ENCODE measurements at regions not wholly inside any gene's neighbourhood (a gene's known extent, or its start where the extent isn't known, plus 50 kb on each side); places are given as distances from the start of the nearest gene placed in this dataset.
"Not testable (repeated sequence)": the region's sequence is repeated elsewhere in the genome, so short reads cannot be mapped to it uniquely, and the experiment has no call there.

- no peaks in the 10 kb centered on the region for H3K4me1 ChIP-seq (ENCODE audit: insufficient read depth, low read length, severe bottlenecking)
- H3K79me2 ChIP-seq (ENCODE audit: insufficient read depth, low read length): no peaks in the 10 kb centered on the region
- no peaks in the 10 kb centered on the region for H3F3A ChIP-seq (ENCODE audit: insufficient read depth, low read length)
- no peaks in the 10 kb centered on the region for H3K27me3 ChIP-seq (ENCODE audit: insufficient read depth, low read length)
- no peak overlapping the region for H2AFZ ChIP-seq (ENCODE audit: low read length)
- H3K9me3 ChIP-seq (ENCODE audit: low read length): no peaks in the 10 kb centered on the region
- H4K20me1 ChIP-seq (ENCODE audit: insufficient read depth, low read length): no peaks in the 10 kb centered on the region
- H3K4me2 ChIP-seq (ENCODE audit: low read length): no peak overlapping the region
- H3K9me2 ChIP-seq (ENCODE audit: low read depth, low read length): no peaks in the 10 kb centered on the region
- no peak overlapping the region for H3K4me3 ChIP-seq (ENCODE audit: low read depth, low read length, poor library complexity, severe bottlenecking)
- no peak overlapping the region for H3K9ac ChIP-seq (ENCODE audit: low read length)
- no peak overlapping the region for H3K27ac ChIP-seq (ENCODE audit: low read depth, low read length, poor library complexity, severe bottlenecking)
- no peak for TF ChIP-seq CTCF (IDR thresholded peaks at IDR 0.05; ENCODE audit: low read length)
- no peak for TF ChIP-seq EZH2 (IDR thresholded peaks at IDR 0.05; ENCODE audit: borderline replicate concordance, low read length)
- H3K36me3 ChIP-seq (ENCODE audit: insufficient read depth, low read length): no peaks in the 10 kb centered on the region
These were observed 63.2 kb upstream of the UGT2B7 start for GRCh38 chr4:69032847-69033638.

- not testable (repeated sequence) for H3K4me1 ChIP-seq (ENCODE audit: insufficient read depth, low read length, severe bottlenecking); H3K27ac ChIP-seq (ENCODE audit: low read depth, low read length, poor library complexity, severe bottlenecking); H3K4me2 ChIP-seq (ENCODE audit: low read length); H4K20me1 ChIP-seq (ENCODE audit: insufficient read depth, low read length); H3K9ac ChIP-seq (ENCODE audit: low read length); H3K9me3 ChIP-seq (ENCODE audit: low read length); H3K36me3 ChIP-seq (ENCODE audit: insufficient read depth, low read length); H3K9me2 ChIP-seq (ENCODE audit: low read depth, low read length); H3K4me3 ChIP-seq (ENCODE audit: low read depth, low read length, poor library complexity, severe bottlenecking); H3K27me3 ChIP-seq (ENCODE audit: insufficient read depth, low read length); H2AFZ ChIP-seq (ENCODE audit: low read length); H3F3A ChIP-seq (ENCODE audit: insufficient read depth, low read length); H3K79me2 ChIP-seq (ENCODE audit: insufficient read depth, low read length)
These were observed 61.9 kb upstream of the UGT2B7 start for GRCh38 chr4:69034315-69034740.

GRCh38 chr4:69038582-69038981, 57.7 kb upstream of the UGT2B7 start:
- H3K79me2 ChIP-seq (ENCODE audit: insufficient read depth, low read length): no peaks in the 10 kb centered on the region
- H3F3A ChIP-seq (ENCODE audit: insufficient read depth, low read length): no peaks in the 10 kb centered on the region
- no peaks in the 10 kb centered on the region for H4K20me1 ChIP-seq (ENCODE audit: insufficient read depth, low read length)
- TF ChIP-seq EZH2 (IDR thresholded peaks at IDR 0.05; ENCODE audit: borderline replicate concordance, low read length) (no peak), CTCF (IDR thresholded peaks at IDR 0.05; ENCODE audit: low read length) (no peak)
- H2AFZ ChIP-seq (ENCODE audit: low read length): no peak overlapping the region
- no peak overlapping the region for H3K4me3 ChIP-seq (ENCODE audit: low read depth, low read length, poor library complexity, severe bottlenecking)
- no peak overlapping the region for H3K27ac ChIP-seq (ENCODE audit: low read depth, low read length, poor library complexity, severe bottlenecking)
- no peak overlapping the region for H3K9ac ChIP-seq (ENCODE audit: low read length)
- no peaks in the 10 kb centered on the region for H3K9me3 ChIP-seq (ENCODE audit: low read length)
- no peaks in the 10 kb centered on the region for H3K36me3 ChIP-seq (ENCODE audit: insufficient read depth, low read length)
- H3K27me3 ChIP-seq (ENCODE audit: insufficient read depth, low read length): no peaks in the 10 kb centered on the region
- H3K9me2 ChIP-seq (ENCODE audit: low read depth, low read length): no peaks in the 10 kb centered on the region
- no peak overlapping the region for H3K4me2 ChIP-seq (ENCODE audit: low read length)
- H3K4me1 ChIP-seq (ENCODE audit: insufficient read depth, low read length, severe bottlenecking): no peaks in the 10 kb centered on the region

- Histone ChIP-seq H3K79me2 (ENCODE audit: insufficient read depth, low read length) (no peaks in the 10 kb centered on the region), H3K36me3 (ENCODE audit: insufficient read depth, low read length) (no peaks in the 10 kb centered on the region), H3K9me3 (ENCODE audit: low read length) (no peaks in the 10 kb centered on the region), H3K4me1 (ENCODE audit: insufficient read depth, low read length, severe bottlenecking) (no peaks in the 10 kb centered on the region), H3F3A (ENCODE audit: insufficient read depth, low read length) (no peaks in the 10 kb centered on the region), H3K4me3 (ENCODE audit: low read depth, low read length, poor library complexity, severe bottlenecking) (no peak overlapping the region), H3K9me2 (ENCODE audit: low read depth, low read length) (no peaks in the 10 kb centered on the region), H3K9ac (ENCODE audit: low read length) (no peak overlapping the region), H3K27me3 (ENCODE audit: insufficient read depth, low read length) (no peaks in the 10 kb centered on the region), H2AFZ (ENCODE audit: low read length) (no peak overlapping the region), H3K4me2 (ENCODE audit: low read length) (no peak overlapping the region), H4K20me1 (ENCODE audit: insufficient read depth, low read length) (no peaks in the 10 kb centered on the region), H3K27ac (ENCODE audit: low read depth, low read length, poor library complexity, severe bottlenecking) (no peak overlapping the region)
- TF ChIP-seq CTCF (IDR thresholded peaks at IDR 0.05; ENCODE audit: low read length) (no peak), EZH2 (IDR thresholded peaks at IDR 0.05; ENCODE audit: borderline replicate concordance, low read length) (no peak)
These were observed 57.2 kb upstream of the UGT2B7 start for GRCh38 chr4:69039071-69039470.
